PC-9 (cell line): ENCODE measurements at regions not wholly inside any gene's neighbourhood (a gene's known extent, or its start where the extent isn't known, plus 50 kb on each side); places are given as distances from the start of the nearest gene placed in this dataset.

Experiments used
- BruUV-seq: library from RNA; stranded (reverse); fragments of 400-500 nt; replicated peaks from 2 replicates; lab custom pipeline; 2021; lab: Mats Ljungman, UMichigan
- CTCF ChIA-PET: fragments of 300-600 bp; sonication (Branson Sonifier 250); formaldehyde crosslinking; loops from one replicate; lab custom pipeline; 2022; ENCODE audit warnings: antibody characterized with exemption; lab: Charles Lee
- POLR2A ChIA-PET: fragments of 300-600 bp; sonication (Branson Sonifier 250); formaldehyde crosslinking; loops from one replicate; lab custom pipeline; 2022; ENCODE audit warnings: antibody characterized with exemption; ENCODE audit not compliant: unreplicated experiment; lab: Charles Lee
- DNase-seq, 2 experiments: peaks; one replicate each; pipeline versions ENCODE4 v3.0.0 to v3.0.0-alpha.2; 2015 to 2022; ENCODE audit warnings: mixed read lengths in 1 of 2
- H2AFZ ChIP-seq: fragments of 200-600 bp; sonication (generic); 2 replicates; pipeline ENCODE4 v1.8.1; 2017; ENCODE audit warnings: antibody characterized with exemption
- H3F3A ChIP-seq: fragments of 200-600 bp; sonication (generic); 2 replicates; pipeline ENCODE4 v1.8.1; 2017; ENCODE audit warnings: antibody characterized with exemption, mild to moderate bottlenecking, low read depth; ENCODE audit not compliant: insufficient read depth
- H3K27ac ChIP-seq: fragments of 200-600 bp; sonication (generic); 2 replicates; pipeline ENCODE4 v1.6.1; 2016; ENCODE audit warnings: mixed run types
- H3K27me3 ChIP-seq: fragments of 200-600 bp; sonication (generic); 2 replicates; pipeline ENCODE4 v1.6.1; 2016; ENCODE audit warnings: low read depth, mixed run types; ENCODE audit not compliant: insufficient read depth
- H3K36me3 ChIP-seq: fragments of 200-600 bp; sonication (generic); 2 replicates; pipeline ENCODE4 v1.6.1; 2016; ENCODE audit warnings: low read depth, mixed run types
- H3K4me1 ChIP-seq: fragments of 200-600 bp; sonication (generic); replicated peaks from 2 replicates; pipeline ENCODE4 v1.6.1; 2016; ENCODE audit warnings: mixed run types; ENCODE audit not compliant: insufficient read depth
- H3K4me2 ChIP-seq: fragments of 200-600 bp; sonication (generic); 2 replicates; pipeline ENCODE4 v1.6.1; 2017; ENCODE audit warnings: mixed run types
- H3K4me3 ChIP-seq: fragments of 200-600 bp; sonication (generic); 2 replicates; pipeline ENCODE4 v1.6.1; 2016; ENCODE audit warnings: mixed run types
- H3K79me2 ChIP-seq: fragments of 200-600 bp; sonication (generic); 2 replicates; pipeline ENCODE4 v1.6.1; 2017; ENCODE audit warnings: low read depth, mixed run types
- H3K9me2 ChIP-seq: fragments of 200-600 bp; sonication (generic); 2 replicates; pipeline ENCODE4 v1.8.1; 2017; ENCODE audit warnings: mild to moderate bottlenecking; ENCODE audit not compliant: insufficient read depth
- H3K9me3 ChIP-seq: fragments of 200-600 bp; sonication (generic); 2 replicates; pipeline ENCODE4 v1.8.1; 2016; ENCODE audit warnings: low read depth; ENCODE audit not compliant: insufficient read depth
- H4K20me1 ChIP-seq: fragments of 200-600 bp; sonication (generic); 2 replicates; pipeline ENCODE4 v1.8.1; 2017; ENCODE audit not compliant: insufficient read depth
- CTCF ChIP-seq: fragments of 200-600 bp; sonication (generic); conservative IDR thresholded peaks from 2 replicates; pipeline ENCODE4 v1.6.1; 2017; ENCODE audit warnings: mixed run types, antibody characterized with exemption, mild to moderate bottlenecking, moderate library complexity
- EZH2 ChIP-seq: fragments of 200-600 bp; sonication (generic); IDR thresholded peaks from 2 replicates; pipeline ENCODE4 v1.8.0; 2017; ENCODE audit warnings: antibody characterized with exemption, low read depth
- intact Hi-C: fragments of 100-400 bp; cut with micrococcal nuclease; formaldehyde crosslinking; loops from one replicate; pipeline ENCODE4 v1.10.0; 2022; ENCODE audit not compliant: unreplicated experiment

DNA sequence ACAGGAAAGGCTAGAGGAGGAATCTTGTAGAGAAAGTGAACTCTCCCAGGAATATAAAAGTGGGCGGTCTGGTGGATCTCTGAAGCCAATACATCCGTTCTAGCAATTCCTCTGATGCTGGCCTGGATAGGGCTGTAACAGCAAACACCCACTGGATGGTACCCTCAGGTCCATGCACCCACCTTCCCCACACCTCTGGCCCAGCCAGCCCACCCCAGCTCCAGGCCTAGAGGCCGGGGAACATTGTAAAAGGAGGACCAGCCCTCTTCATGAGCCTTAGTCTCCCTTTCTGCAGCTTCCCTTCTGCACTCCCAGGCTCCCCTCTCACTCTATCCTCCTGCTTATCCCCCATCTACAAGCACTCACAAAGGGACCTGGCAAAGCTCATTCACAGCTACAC lies 443.9 kb downstream of the BUD13 start:
- TF ChIP-seq EZH2 (no peak), CTCF (no peak)
- H3K9me2 ChIP-seq: peaks cover 2% of the 10 kb centered on the region; the same call in 1 of the 2 replicates
- intact Hi-C loops: no loop called here

DNA sequence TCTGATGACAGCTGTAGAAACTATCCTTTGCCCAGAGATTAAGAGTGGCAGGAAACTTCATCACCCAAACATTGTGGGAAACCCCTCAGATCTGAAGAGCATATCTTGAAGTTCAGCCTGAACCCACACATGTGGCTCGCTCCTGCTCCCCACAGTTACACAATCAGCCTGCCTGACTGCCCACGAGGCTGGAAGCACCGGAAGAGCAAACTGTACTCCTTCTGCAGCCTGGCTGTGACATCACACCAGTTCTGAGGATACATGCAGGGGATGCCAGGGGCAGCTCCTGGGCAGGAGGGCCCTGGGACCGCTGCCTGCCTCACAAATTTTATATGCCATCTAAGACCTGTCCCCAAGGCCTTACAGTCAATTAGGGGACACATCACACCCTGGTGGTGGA lies 444.4 kb downstream of the BUD13 start:
- Histone ChIP-seq H3K4me2 (no peak overlapping the region), H3K79me2 (no peaks in the 10 kb centered on the region), H3K4me3 (no peak overlapping the region), H4K20me1 (no peaks in the 10 kb centered on the region), H3K4me1 (no peaks in the 10 kb centered on the region), H3K9me2 (peaks cover 2% of the 10 kb centered on the region; the same call in 1 of the 2 replicates), H3F3A (no peaks in the 10 kb centered on the region), H3K27ac (no peak overlapping the region), H3K27me3 (no peaks in the 10 kb centered on the region), H3K36me3 (no peaks in the 10 kb centered on the region), H2AFZ (no peak overlapping the region), H3K9me3 (no peaks in the 10 kb centered on the region)
- no TSS peak for BruUV-seq
- intact Hi-C loops: no loop called here
- TF ChIP-seq CTCF (no peak), EZH2 (no peak)
- no peak for DNase-seq
- CTCF ChIA-PET: no interaction called here
- POLR2A ChIA-PET: no interaction called here

More for the DNA sequence above, 443.9 kb downstream of the BUD13 start:
- no TSS peak for BruUV-seq
- H2AFZ ChIP-seq: no peak overlapping the region
- H3K27me3 ChIP-seq: no peaks in the 10 kb centered on the region
- no peak overlapping the region for H3K4me3 ChIP-seq
- H3K4me2 ChIP-seq: no peak overlapping the region
- no peaks in the 10 kb centered on the region for H3K79me2 ChIP-seq
- DNase-seq: no peak
- no peaks in the 10 kb centered on the region for H3K36me3 ChIP-seq
- no peak overlapping the region for H3K27ac ChIP-seq
- H3K4me1 ChIP-seq: no peaks in the 10 kb centered on the region
- no peaks in the 10 kb centered on the region for H3K9me3 ChIP-seq
- CTCF ChIA-PET: no interaction called here
- POLR2A ChIA-PET: no interaction called here
- H3F3A ChIP-seq: no peaks in the 10 kb centered on the region
- H4K20me1 ChIP-seq: no peaks in the 10 kb centered on the region

- Histone ChIP-seq H3K36me3 (no peaks in the 10 kb centered on the region), H3F3A (no peaks in the 10 kb centered on the region), H3K9me2 (peaks cover 2% of the 10 kb centered on the region; the same call in 1 of the 2 replicates), H3K9me3 (no peaks in the 10 kb centered on the region), H3K4me1 (no peaks in the 10 kb centered on the region), H3K27me3 (no peaks in the 10 kb centered on the region), H3K4me3 (no peak overlapping the region), H3K79me2 (no peaks in the 10 kb centered on the region), H3K4me2 (no peak overlapping the region), H2AFZ (no peak overlapping the region), H4K20me1 (no peaks in the 10 kb centered on the region), H3K27ac (no peak overlapping the region)
- ChIA-PET POLR2A (no interaction called here), CTCF (no interaction called here)
- DNase-seq: no peak
- BruUV-seq: no TSS peak
- TF ChIP-seq EZH2 (no peak), CTCF (no peak)
- intact Hi-C loops: no loop called here
Measured at GRCh38 chr11:116326146-116326545, 446.6 kb downstream of the BUD13 start.
